ENCODE measurements at regions not wholly inside any gene's neighbourhood (a gene's known extent, or its start where the extent isn't known, plus 50 kb on each side); places are given as distances from the start of the nearest gene placed in this dataset.
"Not testable (repeated sequence)": the region's sequence is repeated elsewhere in the genome, so short reads cannot be mapped to it uniquely, and the experiment has no call there.

DNA sequence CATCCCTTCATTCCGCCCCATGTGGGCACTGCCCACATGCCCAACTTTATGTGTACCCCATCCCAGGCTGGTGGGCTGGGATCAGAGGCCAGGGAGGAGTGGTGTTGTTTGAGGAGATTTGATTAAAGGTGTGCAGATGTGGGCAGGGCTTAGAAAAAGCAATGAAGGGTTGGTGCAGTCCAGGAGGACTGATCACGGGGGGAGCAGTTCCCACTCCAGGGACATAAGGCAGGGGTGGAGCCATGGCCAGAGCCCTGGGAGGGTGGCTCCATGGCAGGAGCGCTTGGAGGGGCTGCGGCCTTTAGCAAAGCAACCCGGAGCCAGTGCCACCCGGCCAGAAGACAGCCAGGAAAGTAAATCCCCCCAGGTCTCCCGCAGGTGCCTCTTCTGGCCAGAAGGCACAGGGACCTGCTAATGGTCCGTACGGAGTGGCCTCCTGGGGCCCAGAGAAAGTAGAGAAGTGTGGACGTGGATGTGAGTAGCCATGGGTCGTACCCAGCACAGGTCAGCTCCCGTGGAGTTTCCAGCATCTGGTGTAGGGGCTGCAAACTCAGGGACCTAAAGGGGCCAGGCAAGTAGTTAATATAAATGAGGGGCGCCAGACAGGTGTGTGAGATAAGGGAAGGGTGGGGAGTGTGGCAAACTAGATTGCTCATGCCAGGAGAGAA lies 62.1 kb upstream of the APCDD1L start:
- H3K27me3 ChIP-seq (ENCODE audit: low read length): no peaks in the 10 kb centered on the region
- no peaks in the 10 kb centered on the region for H3K9me3 ChIP-seq (ENCODE audit: low read length)
- H3K27ac ChIP-seq (ENCODE audit: low read length): no peak overlapping the region
- no peak overlapping the region for H2AFZ ChIP-seq (ENCODE audit: low read length)
- no peaks in the 10 kb centered on the region for H3K36me3 ChIP-seq (ENCODE audit: insufficient read depth, low read length)
- no peaks in the 10 kb centered on the region for H3K9me2 ChIP-seq (replicated peaks; ENCODE audit: insufficient read depth, low read length)
- H4K20me1 ChIP-seq (ENCODE audit: insufficient read depth, low read depth, low read length): no peaks in the 10 kb centered on the region
- no peak for DNase-seq
- no peaks in the 10 kb centered on the region for H3K79me2 ChIP-seq (ENCODE audit: low read length)
- no peak overlapping the region for H3K4me3 ChIP-seq (ENCODE audit: low read length)
- H3K4me2 ChIP-seq (ENCODE audit: low read depth, low read length, poor library complexity, severe bottlenecking): no peak overlapping the region
- H3K4me1 ChIP-seq (ENCODE audit: low read length): no peaks in the 10 kb centered on the region
- no peak overlapping the region for H3K9ac ChIP-seq (ENCODE audit: low read length)

- no peak overlapping the region for H3K4me2 ChIP-seq (ENCODE audit: low read depth, low read length, poor library complexity, severe bottlenecking)
- DNase-seq: no peak
- H4K20me1 ChIP-seq (ENCODE audit: insufficient read depth, low read depth, low read length): no peaks in the 10 kb centered on the region
- H3K79me2 ChIP-seq (ENCODE audit: low read length): no peaks in the 10 kb centered on the region
- H3K4me1 ChIP-seq (ENCODE audit: low read length): no peaks in the 10 kb centered on the region
- H3K27ac ChIP-seq (ENCODE audit: low read length): no peak overlapping the region
- H3K36me3 ChIP-seq (ENCODE audit: insufficient read depth, low read length): no peaks in the 10 kb centered on the region
- H3K9ac ChIP-seq (ENCODE audit: low read length): no peak overlapping the region
- no peak overlapping the region for H2AFZ ChIP-seq (ENCODE audit: low read length)
- no peaks in the 10 kb centered on the region for H3K9me2 ChIP-seq (replicated peaks; ENCODE audit: insufficient read depth, low read length)
- no peaks in the 10 kb centered on the region for H3K27me3 ChIP-seq (ENCODE audit: low read length)
- H3K9me3 ChIP-seq (ENCODE audit: low read length): no peaks in the 10 kb centered on the region
- H3K4me3 ChIP-seq (ENCODE audit: low read length): no peak overlapping the region
These were observed 61.4 kb upstream of the APCDD1L start for GRCh38 chr20:58576603-58576970.

- no peaks in the 10 kb centered on the region for H4K20me1 ChIP-seq (ENCODE audit: insufficient read depth, low read depth, low read length)
- H3K9me3 ChIP-seq (ENCODE audit: low read length): no peaks in the 10 kb centered on the region
- H3K4me2 ChIP-seq (ENCODE audit: low read depth, low read length, poor library complexity, severe bottlenecking): no peak overlapping the region
- DNase-seq: no peak
- no peaks in the 10 kb centered on the region for H3K79me2 ChIP-seq (ENCODE audit: low read length)
- H2AFZ ChIP-seq (ENCODE audit: low read length): no peak overlapping the region
- H3K27me3 ChIP-seq (ENCODE audit: low read length): no peaks in the 10 kb centered on the region
- H3K9me2 ChIP-seq (replicated peaks; ENCODE audit: insufficient read depth, low read length): no peaks in the 10 kb centered on the region
- no peak overlapping the region for H3K27ac ChIP-seq (ENCODE audit: low read length)
- H3K4me3 ChIP-seq (ENCODE audit: low read length): no peak overlapping the region
- no peak overlapping the region for H3K9ac ChIP-seq (ENCODE audit: low read length)
- no peaks in the 10 kb centered on the region for H3K4me1 ChIP-seq (ENCODE audit: low read length)
- no peaks in the 10 kb centered on the region for H3K36me3 ChIP-seq (ENCODE audit: insufficient read depth, low read length)
These were observed 60.8 kb upstream of the APCDD1L start for GRCh38 chr20:58575776-58576602.

DNA sequence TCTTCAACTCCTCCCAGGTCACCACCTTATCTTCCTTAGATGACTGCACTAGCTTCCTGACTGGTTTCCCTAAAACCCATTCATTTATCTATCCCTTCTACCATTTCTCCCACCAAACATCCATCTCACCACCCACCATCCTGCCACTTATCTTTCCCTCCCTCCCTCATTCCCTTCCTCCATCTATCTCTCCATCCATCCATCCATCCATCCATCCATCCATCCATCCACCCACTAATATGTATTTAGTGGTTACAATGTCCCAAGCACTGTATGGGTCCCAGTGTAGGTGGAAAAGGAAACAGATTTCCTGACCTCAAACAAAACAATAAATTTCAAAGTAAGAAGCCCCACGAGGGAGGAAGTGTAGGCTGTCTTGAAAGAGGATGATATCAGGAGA lies 59.3 kb upstream of the APCDD1L start:
- Histone ChIP-seq H3K79me2 (ENCODE audit: low read length) (no peaks in the 10 kb centered on the region), H3K9me3 (ENCODE audit: low read length) (no peaks in the 10 kb centered on the region), H3K4me2 (ENCODE audit: low read depth, low read length, poor library complexity, severe bottlenecking) (no peak overlapping the region), H3K9ac (ENCODE audit: low read length) (no peak overlapping the region), H3K4me1 (ENCODE audit: low read length) (no peaks in the 10 kb centered on the region), H4K20me1 (ENCODE audit: insufficient read depth, low read depth, low read length) (no peaks in the 10 kb centered on the region), H3K4me3 (ENCODE audit: low read length) (no peak overlapping the region), H3K27me3 (ENCODE audit: low read length) (no peaks in the 10 kb centered on the region), H3K36me3 (ENCODE audit: insufficient read depth, low read length) (no peaks in the 10 kb centered on the region), H3K27ac (ENCODE audit: low read length) (no peak overlapping the region), H2AFZ (ENCODE audit: low read length) (no peak overlapping the region), H3K9me2 (replicated peaks; ENCODE audit: insufficient read depth, low read length) (no peaks in the 10 kb centered on the region)
- no peak for DNase-seq

GRCh38 chr20:58573986-58574385 lies 58.8 kb upstream of the APCDD1L start:
- Histone ChIP-seq H3K36me3 (ENCODE audit: insufficient read depth, low read length) (no peaks in the 10 kb centered on the region), H3K4me1 (ENCODE audit: low read length) (no peaks in the 10 kb centered on the region), H3K27ac (ENCODE audit: low read length) (no peak overlapping the region), H2AFZ (ENCODE audit: low read length) (no peak overlapping the region), H3K4me3 (ENCODE audit: low read length) (no peak overlapping the region), H3K9ac (ENCODE audit: low read length) (no peak overlapping the region), H3K4me2 (ENCODE audit: low read depth, low read length, poor library complexity, severe bottlenecking) (no peak overlapping the region), H4K20me1 (ENCODE audit: insufficient read depth, low read depth, low read length) (no peaks in the 10 kb centered on the region), H3K9me2 (replicated peaks; ENCODE audit: insufficient read depth, low read length) (no peaks in the 10 kb centered on the region), H3K27me3 (ENCODE audit: low read length) (no peaks in the 10 kb centered on the region), H3K9me3 (ENCODE audit: low read length) (no peaks in the 10 kb centered on the region), H3K79me2 (ENCODE audit: low read length) (no peaks in the 10 kb centered on the region)
- DNase-seq: no peak

DNA sequence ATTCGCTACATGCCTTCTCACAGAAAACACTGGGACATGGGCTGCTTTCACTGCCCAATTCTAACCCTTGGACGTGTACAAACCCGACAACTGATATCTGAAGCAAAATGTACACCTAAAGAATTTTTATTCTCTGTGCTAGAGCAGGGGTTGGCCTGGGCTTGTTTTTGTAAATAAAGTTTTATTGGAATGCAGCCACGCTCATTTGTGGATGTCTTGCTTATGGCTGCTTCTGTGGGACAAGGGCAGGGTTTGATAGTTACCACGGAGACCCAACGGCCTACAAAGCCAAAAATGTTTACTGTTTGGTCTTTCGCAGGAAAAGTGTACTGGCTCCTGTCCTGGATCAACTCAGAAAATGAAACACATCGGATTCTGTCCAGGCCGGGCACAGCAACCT lies 58.1 kb upstream of the APCDD1L start:
- Histone ChIP-seq H3K9me3 (ENCODE audit: low read length) (no peaks in the 10 kb centered on the region), H4K20me1 (ENCODE audit: insufficient read depth, low read depth, low read length) (no peaks in the 10 kb centered on the region), H3K36me3 (ENCODE audit: insufficient read depth, low read length) (no peaks in the 10 kb centered on the region), H3K27ac (ENCODE audit: low read length) (no peak overlapping the region), H3K4me3 (ENCODE audit: low read length) (no peak overlapping the region), H3K4me1 (ENCODE audit: low read length) (no peaks in the 10 kb centered on the region; the same call in 1 of the 2 replicates), H3K79me2 (ENCODE audit: low read length) (no peaks in the 10 kb centered on the region), H3K27me3 (ENCODE audit: low read length) (no peaks in the 10 kb centered on the region), H3K4me2 (ENCODE audit: low read depth, low read length, poor library complexity, severe bottlenecking) (no peak overlapping the region), H2AFZ (ENCODE audit: low read length) (no peak overlapping the region), H3K9me2 (replicated peaks; ENCODE audit: insufficient read depth, low read length) (no peaks in the 10 kb centered on the region), H3K9ac (ENCODE audit: low read length) (no peak overlapping the region)
- DNase-seq: no peak

GRCh38 chr20:58572428-58572763 lies 57.2 kb upstream of the APCDD1L start:
- H2AFZ ChIP-seq (ENCODE audit: low read length): not testable (repeated sequence)

GRCh38 chr20:58571693-58572427 lies 56.7 kb upstream of the APCDD1L start:
- H3K79me2 ChIP-seq (ENCODE audit: low read length): no peaks in the 10 kb centered on the region
- no peak for DNase-seq
- H3K9me2 ChIP-seq (replicated peaks; ENCODE audit: insufficient read depth, low read length): no peaks in the 10 kb centered on the region
- H4K20me1 ChIP-seq (ENCODE audit: insufficient read depth, low read depth, low read length): no peaks in the 10 kb centered on the region
- H3K9ac ChIP-seq (ENCODE audit: low read length): no peak overlapping the region
- no peak overlapping the region for H3K27ac ChIP-seq (ENCODE audit: low read length)
- H2AFZ ChIP-seq (ENCODE audit: low read length): no peak overlapping the region
- no peaks in the 10 kb centered on the region for H3K27me3 ChIP-seq (ENCODE audit: low read length)
- H3K36me3 ChIP-seq (ENCODE audit: insufficient read depth, low read length): no peaks in the 10 kb centered on the region
- no peak overlapping the region for H3K4me3 ChIP-seq (ENCODE audit: low read length)
- H3K4me2 ChIP-seq (ENCODE audit: low read depth, low read length, poor library complexity, severe bottlenecking): no peak overlapping the region
- H3K4me1 ChIP-seq (ENCODE audit: low read length): peaks cover 3% of the 10 kb centered on the region
- H3K9me3 ChIP-seq (ENCODE audit: low read length): no peaks in the 10 kb centered on the region

More at GRCh38 chr20:58572428-58572763, 57.2 kb upstream of the APCDD1L start:
- not testable (repeated sequence) for H3K9ac ChIP-seq (ENCODE audit: low read length); H3K4me3 ChIP-seq (ENCODE audit: low read length); H3K27ac ChIP-seq (ENCODE audit: low read length); H4K20me1 ChIP-seq (ENCODE audit: insufficient read depth, low read depth, low read length); H3K4me1 ChIP-seq (ENCODE audit: low read length); H3K36me3 ChIP-seq (ENCODE audit: insufficient read depth, low read length); H3K9me3 ChIP-seq (ENCODE audit: low read length); H3K27me3 ChIP-seq (ENCODE audit: low read length); H3K4me2 ChIP-seq (ENCODE audit: low read depth, low read length, poor library complexity, severe bottlenecking); H3K9me2 ChIP-seq (replicated peaks; ENCODE audit: insufficient read depth, low read length); DNase-seq; H3K79me2 ChIP-seq (ENCODE audit: low read length)

Measured in Karpas-422 (cell line).